Fibroblast of the aortic adventitia (primary cell): ENCODE measurements at regions not wholly inside any gene's neighbourhood (a gene's known extent, or its start where the extent isn't known, plus 50 kb on each side); places are given as distances from the start of the nearest gene placed in this dataset.

Experiments used
- DNase-seq: peaks from one replicate; pipeline ENCODE4 v3.0.0-alpha.2; 2010; ENCODE audit warnings: low read depth
- H3K4me3 ChIP-seq: 2 replicates; pipeline ENCODE4 v1.5.1; 2011; ENCODE audit warnings: low read depth, mild to moderate bottlenecking, control low read depth, low read length, moderate library complexity
- TF ChIP-seq, protein P1 (sequence below): IDR thresholded peaks from 2 replicates; pipeline ENCODE4 v1.5.1; 2011; ENCODE audit warnings: mild to moderate bottlenecking, low read length, control low read depth, inconsistent platforms; ENCODE audit not compliant: insufficient read depth

DNA sequence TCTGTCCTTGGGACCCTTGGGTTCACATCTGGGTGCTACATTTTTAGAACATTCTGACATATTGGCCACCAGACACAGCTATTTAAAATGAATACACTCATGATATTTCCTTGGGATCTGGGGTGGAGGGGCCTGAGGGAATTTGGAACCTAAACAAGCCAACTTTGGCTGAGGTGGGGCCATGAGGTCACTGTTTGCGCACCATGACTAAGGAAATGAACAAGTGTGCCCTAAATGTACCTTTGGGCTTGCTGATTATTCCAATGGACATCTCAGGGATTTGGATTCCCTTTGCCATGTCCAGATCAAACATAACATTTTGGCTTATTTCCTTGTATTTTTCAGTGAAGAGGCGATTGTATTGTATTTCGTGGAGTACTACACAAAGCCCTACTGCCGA is 80.5 kb upstream of the SEC11C start:
- no peak for DNase-seq
- TF ChIP-seq, protein P1, sequence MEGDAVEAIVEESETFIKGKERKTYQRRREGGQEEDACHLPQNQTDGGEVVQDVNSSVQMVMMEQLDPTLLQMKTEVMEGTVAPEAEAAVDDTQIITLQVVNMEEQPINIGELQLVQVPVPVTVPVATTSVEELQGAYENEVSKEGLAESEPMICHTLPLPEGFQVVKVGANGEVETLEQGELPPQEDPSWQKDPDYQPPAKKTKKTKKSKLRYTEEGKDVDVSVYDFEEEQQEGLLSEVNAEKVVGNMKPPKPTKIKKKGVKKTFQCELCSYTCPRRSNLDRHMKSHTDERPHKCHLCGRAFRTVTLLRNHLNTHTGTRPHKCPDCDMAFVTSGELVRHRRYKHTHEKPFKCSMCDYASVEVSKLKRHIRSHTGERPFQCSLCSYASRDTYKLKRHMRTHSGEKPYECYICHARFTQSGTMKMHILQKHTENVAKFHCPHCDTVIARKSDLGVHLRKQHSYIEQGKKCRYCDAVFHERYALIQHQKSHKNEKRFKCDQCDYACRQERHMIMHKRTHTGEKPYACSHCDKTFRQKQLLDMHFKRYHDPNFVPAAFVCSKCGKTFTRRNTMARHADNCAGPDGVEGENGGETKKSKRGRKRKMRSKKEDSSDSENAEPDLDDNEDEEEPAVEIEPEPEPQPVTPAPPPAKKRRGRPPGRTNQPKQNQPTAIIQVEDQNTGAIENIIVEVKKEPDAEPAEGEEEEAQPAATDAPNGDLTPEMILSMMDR = no peak
- no peak overlapping the region for H3K4me3 ChIP-seq

DNA sequence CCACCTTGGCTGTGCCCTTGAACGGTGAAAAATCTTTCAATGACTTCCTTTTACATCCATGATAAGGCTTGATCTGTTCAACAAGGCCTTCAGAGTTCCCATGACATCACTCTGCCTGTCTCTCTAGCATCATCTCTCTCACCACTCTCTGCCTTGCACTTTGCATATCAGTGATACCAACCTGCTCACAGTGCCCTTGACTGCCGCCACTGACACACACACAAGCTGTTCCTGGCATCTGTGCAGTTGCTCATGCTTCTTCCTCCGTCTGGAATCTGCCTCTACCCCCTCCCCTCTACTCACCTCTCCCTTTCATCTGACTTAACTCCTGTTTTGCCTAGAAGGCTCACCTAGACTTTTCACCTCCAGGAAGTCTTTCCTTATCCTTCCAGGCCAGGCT is 79.1 kb upstream of the SEC11C start:
- no peak overlapping the region for H3K4me3 ChIP-seq
- TF ChIP-seq, protein P1 = no peak
- DNase-seq = no peak

DNA sequence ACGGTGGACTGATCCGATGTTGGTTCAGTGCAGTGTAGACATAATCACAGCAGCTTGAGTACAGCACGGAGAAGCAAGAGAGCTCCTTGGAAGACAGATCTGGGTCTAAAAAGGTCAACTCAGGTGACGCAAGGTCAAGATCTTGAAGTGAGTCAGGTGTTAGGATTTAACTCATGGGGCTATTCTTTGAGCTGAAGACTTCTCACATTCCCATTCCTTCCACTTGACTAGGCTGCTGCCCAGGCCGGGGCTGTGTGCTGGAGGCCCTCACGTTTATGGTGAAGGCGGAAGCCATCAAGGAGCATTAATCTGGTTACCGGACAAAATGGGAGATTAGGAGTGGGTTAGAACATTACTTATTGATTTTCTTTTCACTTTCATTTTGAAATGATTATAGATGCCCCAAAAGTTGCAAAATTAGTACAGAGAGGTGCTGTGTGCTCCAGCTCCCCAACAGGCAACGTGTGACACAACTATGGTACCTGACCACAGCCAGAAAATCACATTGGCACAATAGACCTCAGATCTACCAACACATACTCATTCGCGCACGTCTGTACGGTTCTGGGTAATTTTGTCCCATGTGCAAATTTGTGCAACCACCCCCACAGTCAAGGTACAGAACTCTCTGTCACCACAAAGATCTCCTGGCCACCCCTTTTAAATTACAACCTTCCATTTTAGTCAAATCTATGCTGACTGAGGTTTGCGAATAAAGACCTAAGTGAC is 77.6 kb upstream of the SEC11C start:
- no peak overlapping the region for H3K4me3 ChIP-seq
- TF ChIP-seq, protein P1 = no peak
- DNase-seq = no peak

DNA sequence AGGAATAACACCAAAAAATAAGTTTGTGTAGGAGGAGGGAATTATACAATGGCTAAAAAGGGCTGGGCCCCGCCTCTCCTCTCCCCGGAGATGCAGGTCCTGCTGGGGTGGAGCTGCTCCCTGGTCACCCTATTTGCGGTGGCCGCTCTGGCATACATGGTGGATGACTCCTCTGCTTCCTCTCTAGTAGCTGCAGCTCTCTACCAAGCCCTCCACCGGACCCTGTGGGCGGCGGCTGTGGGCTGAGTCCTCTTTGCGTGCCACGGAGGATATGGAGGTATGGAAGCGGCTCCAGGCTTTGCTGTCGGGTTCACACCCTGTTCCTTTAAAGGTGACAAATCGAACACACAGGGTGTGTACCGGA is 77.1 kb upstream of the SEC11C start:
- TF ChIP-seq, protein P1 = no peak
- no peak for DNase-seq

DNA sequence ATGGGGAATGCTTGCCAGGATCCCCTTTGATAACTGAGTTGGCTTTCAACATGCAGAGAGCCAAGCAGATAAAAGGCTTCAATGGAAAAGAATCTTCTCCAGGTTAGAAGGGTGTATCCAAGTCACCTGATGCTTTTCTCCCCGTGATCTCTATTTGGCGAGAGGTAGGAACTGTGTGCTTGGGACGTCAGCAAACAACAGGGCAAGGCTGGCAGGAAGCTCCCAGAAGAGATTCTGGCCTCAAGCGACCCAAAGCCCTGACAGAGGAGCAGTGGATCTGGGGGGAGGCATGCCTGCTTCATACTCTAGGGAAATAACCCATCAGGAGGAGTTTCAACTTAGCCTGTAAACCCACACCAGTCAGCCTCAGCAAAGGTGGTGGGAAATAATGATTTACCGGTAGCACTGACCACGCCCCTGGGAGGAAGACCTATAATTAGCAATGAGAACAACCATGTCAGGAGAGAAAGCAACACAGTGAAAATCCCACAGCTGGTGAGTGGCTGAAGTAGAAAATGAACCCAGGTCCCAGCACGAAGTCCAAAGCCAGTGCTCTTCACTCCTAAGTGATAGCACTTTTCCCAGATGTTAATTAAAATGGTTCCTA is 76.3 kb upstream of the SEC11C start:
- H3K4me3 ChIP-seq = no peak overlapping the region
- no peak for DNase-seq
- TF ChIP-seq, protein P1 = no peak

More for the DNA sequence above, 77.1 kb upstream of the SEC11C start:
- no peak overlapping the region for H3K4me3 ChIP-seq

DNA sequence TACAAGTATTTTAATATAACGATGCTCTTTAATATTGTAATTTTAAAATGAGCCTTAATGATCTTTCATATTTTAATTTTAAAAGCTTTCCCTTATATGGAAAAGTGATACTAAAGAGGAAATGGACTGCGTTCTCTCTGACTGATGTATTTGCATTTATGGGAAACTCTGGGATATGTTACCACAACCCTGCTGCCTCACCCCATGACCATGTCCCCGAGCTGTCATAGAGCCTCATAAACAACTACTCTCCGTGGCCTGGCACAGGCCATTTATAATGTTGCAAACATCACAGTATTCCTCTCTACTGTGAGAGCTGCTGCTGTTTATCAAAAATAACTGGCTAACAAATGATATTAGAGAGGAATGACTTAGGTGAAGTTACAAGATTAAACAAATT is 75.8 kb upstream of the SEC11C start:
- DNase-seq = no peak
- H3K4me3 ChIP-seq = no peak overlapping the region
- TF ChIP-seq, protein P1 = no peak
